CD4-positive, alpha-beta T cell treated with Interferon gamma for 1 hour (primary cell): ENCODE measurements at regions not wholly inside any gene's neighbourhood (a gene's known extent, or its start where the extent isn't known, plus 50 kb on each side); places are given as distances from the start of the nearest gene placed in this dataset.

Experiments
- DNase-seq: peaks from one replicate; pipeline ENCODE4 v3.0.0-alpha.2; 2020

DNA sequence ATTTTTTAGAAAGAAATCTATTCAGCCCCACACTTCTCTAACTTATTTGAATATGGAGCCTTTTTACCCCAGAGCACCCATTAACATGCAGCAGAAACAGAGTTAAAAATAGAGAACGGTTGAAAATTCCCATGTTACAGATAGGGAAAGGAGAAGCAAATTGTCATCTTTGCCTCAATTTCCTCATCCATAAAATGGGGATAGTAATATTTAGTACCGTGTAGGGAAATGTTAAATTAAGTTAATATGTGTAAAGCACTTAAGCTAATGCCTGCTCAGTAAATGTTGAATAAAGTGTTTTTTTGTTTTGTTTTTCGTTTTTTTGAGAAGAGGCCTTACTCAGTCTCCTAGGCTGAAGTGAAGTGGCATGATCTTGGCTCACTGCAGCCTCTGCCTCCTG is 50.3 kb downstream of the NAV1 start:
- no peak for DNase-seq

DNA sequence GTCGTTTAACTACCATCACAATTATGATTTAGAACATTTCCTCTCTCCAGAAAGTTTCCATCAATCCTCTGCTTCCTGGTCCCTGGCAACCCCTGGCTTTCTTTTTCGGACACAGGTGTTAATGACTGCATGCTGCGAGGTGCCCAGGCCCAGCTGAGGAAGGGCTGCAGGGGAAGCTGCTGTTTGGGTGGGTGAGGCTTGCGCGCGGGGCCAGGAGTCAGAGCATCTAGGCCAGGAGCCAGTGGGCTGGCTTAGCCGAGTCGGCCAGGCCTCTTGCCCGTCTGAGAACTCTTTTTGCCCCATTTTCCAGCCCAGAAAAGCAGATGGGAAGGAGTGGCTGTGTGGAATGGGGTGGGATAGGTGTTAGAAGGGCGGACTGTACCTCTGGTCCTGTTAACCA is 51.5 kb downstream of the NAV1 start:
- no peak for DNase-seq

DNA sequence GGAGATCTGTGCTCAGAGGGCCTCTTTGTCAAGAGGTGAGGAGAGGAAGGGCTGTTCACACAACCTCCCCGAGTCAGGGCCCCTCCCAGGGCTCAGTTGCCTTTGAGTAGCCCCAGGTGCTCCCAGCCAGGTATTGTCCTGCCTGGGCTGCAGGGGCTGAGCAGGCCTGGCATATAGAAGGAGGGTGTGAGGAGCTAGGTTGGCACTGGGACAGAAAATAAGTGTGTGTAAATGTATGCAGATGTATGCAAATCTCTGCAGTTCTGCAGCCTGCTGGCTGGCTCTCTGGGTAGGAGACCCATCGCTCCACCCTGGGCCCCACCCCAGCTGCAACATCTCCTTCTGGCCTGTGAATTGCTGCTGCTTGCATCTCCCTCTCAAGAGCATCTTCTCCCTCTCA is 52.4 kb downstream of the NAV1 start:
- no peak for DNase-seq

DNA sequence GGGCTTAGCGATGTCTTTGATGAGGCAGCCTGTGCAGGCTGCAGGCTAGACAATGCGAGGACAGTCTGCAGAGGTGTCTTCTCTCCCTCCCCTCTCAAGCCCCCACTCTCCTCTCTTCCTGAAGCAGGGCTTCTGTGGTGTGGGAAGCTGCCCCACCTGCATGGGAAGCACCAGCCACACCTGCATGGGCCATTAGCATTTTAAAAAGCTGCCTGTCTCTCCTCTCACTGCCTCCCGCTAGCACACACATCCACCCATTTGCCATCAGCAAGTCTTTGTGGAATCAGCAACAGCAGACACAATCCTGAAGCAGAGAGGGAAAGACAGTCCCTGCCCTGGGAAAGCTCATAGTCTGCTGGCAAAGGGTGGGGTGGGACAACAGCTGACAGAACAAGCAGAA is 53.1 kb downstream of the NAV1 start:
- no peak for DNase-seq

DNA sequence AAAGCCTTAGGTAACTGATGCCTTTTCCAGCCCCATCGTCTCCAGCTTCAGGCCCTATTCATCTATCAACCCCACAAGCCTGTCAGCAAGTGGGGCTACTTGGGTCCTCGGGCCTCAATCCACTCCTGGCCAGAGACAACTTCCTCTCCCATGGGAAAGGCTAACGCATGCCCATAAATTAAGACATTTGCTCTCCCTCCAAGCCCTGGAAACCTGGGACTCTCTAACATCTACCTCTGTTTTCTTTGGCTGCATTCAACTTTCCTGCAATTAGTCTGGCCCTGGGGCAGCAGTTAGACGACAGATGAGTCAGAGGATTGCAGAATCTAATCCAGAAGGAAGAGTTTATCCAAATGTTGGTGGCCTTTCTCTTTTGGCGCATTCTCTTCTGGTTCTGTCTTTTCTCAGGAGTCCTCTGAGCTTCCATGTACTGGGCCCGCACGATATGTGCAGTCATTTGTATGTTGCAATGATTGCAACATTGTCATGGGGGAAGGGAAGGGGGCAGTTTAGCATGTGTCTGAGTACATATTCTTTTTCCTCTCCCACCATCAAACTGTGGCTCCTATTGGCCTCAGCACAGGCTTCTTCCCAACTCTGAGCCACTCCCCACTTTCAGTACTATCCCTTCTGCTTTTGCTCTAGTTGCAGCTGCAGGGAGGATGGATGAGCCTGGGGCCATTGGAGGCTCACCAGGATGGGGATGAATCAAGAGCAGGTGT is 54.4 kb downstream of the NAV1 start:
- no peak for DNase-seq

DNA sequence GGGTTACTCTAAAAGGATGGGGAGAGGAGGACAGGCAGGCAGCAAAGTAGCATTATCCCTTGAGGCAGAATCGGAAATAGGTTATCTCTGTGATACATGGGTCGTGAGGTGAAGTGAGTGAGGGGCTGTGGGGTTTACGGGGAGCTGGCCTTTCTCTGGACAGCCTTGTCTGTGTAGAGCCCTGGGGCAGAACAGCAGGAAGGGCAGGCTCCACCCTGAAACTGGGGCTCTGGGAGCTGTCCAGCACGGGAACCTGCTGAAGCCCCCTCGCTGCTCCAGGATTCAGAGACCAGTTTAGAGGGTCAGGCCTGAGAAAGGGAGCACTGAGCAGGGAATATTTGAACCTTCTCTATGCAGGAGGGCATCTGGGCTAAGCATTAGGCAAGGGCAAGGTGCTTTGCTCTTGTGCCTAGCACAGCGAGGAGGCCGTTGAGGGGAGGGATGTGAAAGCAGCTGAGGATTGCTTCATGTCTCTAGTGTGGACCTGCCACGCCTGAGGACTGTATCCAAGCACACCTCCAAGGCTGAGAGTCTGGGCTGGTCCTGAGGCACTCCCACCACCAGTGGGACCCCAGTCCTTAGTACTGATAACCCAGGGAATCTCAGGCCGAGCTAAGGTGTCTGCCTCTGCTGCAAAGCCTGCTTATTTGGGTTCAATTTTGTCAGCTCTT is 55.8 kb downstream of the NAV1 start:
- no peak for DNase-seq

DNA sequence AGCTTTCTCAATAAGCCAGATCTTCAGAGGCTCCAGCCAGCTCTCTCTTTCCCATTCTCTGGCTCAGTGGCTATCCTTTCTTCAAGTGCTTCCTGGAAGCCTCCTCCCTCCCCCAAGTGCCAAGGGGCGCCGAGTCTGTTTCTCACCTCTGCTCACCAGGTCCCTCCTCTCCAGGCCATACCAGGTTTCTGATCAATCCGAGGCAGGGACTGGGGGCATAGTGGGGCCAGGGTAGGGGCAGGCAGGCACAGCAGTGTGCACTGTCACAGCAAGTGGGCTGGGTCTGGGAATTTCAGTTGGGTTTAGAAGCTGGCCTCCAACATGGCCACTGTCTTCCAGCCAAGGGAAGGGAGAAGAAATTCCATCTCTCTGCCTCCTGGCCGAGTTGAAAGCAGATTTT is 56.5 kb downstream of the NAV1 start:
- DNase-seq, result no peak

DNA sequence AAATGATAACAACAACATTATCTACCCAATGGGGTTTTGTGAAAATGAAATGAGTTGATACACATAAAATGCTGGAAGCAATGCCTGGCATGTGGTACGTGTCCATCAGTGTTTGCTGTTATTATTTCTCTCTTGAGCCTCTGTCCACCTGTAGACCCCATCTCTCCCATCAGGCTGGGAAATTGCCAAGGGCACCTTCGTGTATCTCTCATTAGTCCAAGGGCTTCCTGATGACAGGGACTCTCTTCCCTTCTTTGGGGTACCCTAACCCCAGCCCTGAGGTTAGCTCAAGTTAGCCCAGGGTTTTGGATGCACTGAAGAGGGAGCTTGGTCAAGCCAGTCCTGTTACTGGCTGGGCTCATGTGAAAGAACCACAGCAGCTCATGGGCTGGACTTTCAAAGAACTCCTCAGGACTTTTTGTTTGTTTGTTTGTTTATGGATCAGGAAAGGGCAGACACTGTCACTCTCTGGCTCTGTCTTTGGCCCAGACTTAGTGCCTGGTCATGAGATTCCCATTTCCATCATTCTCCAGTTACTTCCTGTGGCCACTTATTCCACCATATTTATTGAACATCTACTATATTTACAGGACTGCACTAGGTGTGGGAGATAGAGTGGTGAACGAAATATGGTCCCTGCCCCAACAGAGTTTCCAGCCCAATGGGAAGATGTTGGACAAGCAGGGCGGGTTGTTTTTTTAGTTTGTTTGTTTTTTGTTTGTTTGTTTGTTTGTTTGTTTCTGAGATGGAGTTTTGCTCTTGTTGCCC is 57.4 kb downstream of the NAV1 start:
- DNase-seq, result no peak

DNA sequence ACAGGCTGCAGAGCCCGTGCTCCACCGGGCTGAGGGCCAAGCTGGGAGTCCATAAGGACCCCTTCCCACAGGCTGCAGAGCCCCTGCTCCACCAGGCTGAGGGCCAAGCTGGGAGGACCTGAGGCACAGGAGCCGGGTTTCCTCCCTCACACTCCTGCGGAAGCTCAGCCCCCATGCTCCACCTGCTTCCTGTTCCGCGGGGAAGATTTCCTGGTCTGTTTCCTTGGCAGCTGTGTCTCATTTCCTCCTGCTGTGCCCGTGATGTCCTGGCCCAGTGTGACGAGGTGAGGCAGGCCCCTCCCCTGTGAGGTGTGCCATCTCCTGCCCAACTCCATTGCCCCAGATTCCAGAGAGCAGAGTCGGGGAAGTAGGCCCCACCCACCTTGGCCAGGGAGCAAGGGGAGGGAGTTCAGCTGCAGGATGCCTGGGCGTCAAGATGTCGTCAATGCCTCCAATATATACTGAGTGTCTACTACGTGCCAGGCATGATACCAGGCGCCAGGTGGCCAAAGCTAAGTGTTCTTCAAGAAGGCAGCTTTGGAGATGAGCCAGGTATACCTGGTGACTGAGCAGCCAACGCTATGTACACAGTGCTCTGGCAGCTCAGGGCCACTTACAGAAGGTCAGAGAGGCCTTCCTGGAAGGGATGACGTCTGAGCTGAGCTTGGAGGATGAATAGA is 58.8 kb downstream of the NAV1 start:
- no peak for DNase-seq

DNA sequence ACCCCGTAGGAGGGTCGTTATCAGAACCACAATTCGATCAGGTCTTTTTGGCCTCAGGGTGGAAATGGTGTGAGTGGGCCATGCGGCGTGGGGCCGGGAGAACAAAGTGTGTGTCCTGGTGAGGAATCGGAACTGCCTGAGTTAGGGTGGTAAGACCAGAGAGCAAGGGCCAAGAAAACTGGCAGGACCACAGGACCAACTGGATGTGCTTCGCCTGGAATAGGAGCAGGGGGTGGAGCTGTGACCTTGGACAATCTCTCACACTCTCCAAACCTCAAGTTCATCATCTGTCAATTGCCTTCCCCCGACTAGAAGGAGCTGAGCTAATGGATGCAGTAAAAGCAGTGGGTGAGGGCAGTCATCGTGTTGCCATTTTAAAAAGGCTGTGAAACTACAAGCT is 59.5 kb downstream of the NAV1 start:
- DNase-seq, result no peak

DNA sequence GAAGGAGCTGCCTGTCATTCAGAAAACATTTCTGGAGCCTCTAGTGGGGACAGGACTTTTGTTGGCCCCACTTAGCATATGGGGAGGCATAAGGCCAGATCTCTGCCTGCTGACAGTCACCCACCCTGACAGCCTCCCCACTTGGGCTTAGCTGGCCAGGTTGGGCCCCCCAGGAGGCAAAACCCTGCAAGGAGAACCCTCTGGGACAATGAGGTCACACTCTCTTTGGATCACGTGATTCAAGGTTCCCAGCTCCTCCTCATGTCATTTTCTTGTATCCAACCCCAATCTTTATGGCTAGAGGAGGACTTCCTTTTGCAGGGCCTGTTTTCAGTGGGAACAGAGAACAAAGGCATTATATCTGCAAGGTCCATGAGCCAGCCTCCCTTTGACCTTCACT is 60.0 kb downstream of the NAV1 start:
- DNase-seq, result no peak

DNA sequence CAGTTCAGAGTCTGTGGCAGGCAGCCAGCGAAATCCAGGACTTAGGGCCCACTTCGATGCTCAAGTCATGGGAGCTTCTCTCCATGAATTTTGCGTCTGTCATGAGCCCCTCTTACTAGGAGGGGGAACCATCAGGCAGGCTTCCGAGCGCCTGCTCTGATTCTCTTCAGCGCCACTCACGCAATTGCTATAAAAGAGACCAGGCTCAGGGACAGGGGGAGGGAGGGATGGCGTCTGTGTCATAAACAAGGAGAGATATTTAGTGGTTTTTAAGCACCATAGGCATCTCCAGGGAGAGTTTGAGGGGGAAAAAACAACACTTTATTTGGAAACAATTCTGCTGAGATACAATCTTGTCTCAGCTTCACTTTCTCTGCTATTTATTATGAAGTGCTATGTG is 60.6 kb downstream of the NAV1 start:
- no peak for DNase-seq

DNA sequence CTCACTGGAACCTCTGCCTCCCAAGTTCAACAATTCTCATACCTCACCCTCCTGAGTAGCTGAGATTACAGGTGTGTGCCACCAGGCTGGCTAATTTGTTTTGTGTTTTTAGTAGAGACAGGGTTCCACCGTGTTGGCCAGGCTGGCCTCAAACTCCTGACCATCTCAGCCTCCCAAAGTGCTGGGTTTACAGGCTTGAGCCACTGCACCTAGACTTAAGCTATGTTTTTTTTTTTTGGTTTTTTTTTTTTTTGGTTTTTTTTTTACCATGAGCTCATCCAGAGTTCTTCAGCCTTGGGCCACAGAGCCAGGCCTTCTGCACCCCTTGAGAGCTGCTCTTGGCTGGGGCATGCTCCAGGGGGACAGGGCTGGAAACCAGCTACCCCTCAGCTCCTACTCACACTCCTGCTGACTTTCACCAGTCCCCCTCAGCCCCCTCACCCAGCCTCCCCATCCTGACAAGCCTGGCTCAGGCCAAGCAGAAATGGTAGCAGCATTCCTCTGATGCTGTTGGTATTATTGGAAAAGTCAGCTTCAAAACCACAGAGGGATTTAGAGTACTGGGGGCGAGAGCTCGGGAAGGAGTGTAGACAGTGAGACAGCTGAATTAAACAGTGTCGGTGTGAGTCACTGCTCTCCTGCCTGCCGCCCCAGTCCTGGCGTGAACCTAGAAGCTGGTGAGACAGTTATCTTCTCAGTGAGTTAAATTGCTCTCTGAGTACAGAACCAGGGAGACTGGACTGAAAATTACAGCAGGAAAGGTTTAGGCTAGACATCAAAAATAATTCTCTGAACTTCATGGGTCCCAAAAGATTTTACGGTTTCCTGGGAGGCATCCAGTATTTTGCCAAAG is 63.7 kb downstream of the NAV1 start:
- no peak for DNase-seq

DNA sequence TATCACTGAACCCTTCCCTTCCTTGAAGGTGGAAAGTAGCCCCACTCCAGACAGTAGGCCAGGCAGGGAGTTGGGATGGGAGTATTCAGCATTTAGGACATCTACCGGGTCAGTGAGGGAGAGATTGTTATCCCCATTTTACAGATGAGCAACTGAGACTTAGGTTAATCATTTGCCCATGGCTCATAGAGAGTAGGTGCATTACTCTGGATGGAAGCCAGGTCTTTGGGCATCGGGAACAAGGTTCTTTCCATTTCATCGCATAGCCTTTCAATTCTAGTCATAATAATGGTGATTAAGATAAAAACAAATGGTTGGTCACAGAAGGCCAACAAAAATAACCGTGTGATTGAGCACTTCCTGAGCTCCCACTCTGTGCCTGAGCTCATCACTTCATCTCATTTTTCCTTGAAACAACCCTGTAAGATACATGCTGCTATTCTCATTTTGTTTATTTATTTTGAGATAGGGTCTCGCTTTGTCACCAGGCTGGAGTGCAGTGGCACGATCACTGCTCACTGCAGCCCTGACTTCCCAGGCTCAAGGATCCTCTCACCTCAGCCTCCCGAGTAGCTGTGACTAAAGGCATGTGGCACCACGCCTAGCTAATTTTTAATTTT is 64.8 kb downstream of the NAV1 start:
- no peak for DNase-seq

DNA sequence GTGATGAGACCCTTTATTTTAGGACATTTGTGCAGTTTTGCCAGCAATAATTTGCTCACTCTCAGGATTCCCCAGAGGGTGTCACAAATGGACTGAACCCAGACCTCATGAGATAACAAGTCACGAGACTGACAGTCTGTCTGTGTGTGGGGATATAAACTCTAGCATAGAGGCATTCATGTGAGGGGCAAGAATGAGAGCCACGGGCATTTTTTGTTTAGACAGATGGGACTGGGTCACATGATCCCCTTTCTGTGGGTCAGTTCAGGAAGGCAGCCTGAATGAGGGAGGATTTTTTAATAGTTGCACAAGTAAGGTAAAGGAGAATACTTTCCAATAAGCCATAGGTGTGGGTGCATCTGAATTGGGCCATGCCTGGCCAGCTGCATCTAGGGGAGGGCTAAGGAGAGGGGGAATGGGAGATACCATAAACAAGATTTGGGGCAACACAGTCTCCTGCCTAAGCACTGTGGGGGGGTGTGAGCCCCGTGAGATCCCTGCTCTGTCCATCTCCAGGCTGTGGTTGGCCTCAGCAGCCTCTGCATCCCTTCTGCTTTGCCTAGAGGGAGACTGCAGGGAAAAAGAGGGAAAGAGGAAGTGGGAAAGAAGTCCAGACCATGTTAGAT is 66.6 kb downstream of the NAV1 start:
- DNase-seq, result no peak

DNA sequence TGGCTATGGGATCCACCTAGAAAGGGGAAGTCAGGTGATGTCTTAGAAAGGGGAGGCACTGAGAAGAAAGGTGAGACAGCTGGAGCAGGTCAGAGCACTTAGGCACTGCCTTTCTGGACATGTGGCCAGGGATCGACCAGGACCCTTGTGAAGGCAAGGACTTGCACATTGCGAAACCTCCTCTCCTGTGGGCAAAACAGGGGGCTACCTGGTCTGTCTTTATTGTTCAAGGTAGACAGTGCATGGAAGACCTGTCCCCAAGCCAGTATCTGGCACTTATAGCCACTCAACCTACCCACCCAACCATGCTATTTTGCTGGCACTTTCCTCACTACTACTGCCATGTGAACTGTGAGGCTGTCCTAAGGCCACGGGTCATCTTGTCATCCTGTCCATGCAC is 67.2 kb downstream of the NAV1 start:
- no peak for DNase-seq

DNA sequence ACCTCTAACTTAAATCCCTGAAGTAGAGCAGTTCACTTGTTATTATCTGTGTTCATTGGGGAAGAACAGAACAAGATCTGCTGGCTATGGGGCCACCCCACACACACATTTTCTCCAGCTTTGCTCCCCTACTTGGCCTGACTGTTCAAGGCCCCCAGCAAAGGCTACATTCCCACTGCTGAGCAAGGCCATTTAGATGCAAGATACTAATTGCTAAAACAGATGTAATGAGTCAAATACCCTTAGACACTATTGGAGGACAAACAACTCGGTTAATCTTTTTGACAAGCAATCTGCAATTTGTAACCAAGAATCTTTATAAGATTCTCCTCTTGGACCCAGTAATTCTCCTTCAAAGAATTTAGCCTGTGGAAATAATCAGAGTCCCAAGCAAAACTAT is 67.7 kb downstream of the NAV1 start:
- no peak for DNase-seq

DNA sequence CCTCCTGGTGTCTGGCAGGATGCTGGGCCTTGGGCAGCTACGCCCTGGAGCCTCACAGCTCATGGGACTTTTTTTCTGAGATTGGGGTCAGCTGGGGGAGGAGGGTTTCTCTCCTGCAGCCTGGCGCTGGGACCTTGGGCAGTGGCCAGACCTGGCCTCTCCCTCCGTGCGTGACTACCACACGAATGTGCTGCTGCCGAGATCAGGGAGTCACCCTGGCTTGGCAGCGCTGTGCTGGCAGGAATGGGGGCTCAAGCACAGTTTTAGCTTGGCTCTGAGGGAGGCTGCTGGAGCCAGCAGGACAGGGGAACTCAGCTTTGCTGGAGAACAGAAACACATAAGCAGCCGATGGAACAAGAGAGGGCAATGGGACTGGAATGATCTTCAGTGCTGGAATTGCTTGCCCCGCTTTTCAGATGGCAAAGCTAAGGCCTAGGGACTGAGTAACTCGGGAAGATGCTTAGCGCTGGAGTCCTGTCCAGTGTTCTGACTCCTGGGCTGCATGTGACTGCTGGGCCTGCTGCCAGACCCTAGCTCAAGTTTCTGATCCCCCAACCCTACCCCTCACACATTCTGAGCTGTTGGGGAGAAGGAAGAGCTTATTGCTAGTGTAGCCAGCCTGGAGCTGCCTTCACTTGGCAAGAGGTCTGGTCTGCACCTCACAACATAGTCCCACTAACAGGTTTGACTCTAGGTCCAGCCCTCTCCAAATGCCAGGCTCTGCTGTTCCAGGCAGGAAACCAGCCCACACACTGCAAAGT is 69.9 kb downstream of the NAV1 start:
- DNase-seq, result no peak

DNA sequence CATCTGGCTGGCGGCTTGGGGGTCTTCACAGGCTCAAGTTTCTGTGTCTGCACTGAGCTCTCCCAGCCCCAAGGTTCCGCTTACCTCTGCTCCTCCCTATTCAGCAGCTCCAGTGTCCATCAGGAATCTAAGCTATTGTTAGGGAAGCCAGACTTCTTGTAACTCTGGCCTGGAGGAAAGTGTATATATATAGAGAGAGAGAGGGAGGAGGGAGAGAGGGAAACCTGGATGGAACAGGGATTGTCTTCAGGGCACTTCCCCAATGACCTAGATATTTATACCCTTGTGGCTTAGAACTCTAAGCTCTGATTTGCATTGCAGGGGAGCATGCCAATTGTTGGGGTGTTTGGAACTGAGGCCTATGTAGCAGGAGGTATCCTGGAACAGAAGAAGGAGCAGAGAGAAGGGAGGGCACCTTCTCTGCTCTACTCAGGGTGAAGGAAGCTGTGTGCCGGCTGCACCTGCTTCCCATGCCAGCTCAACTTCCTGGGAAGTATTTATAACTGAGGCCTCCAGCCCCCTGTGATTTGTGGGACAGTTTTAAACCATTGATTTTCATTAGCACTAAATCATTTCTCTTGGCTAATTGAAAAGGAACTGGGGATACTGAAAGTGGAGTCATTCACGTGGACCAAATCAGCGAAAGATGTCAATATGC is 70.9 kb downstream of the NAV1 start:
- no peak for DNase-seq

DNA sequence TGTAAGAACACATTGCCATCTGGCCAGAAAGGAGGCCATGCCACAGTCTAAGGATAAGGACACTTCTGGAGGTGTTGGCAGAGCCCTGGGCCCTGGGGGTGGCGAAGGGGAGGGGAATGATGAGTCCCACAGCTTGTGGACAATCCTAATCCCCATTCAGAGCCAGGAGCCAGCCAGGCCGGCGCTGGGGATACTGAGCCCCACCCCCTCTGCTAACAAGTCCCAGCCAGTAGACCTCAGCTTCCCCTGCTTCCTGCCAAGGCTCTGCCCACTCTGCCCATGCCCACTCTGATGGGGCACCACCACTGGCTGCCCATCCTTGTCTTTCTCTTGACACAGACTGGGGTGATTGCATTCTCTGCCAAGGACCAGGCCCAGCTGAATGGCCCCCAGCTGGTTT is 71.9 kb downstream of the NAV1 start:
- no peak for DNase-seq
